Mammary epithelial cell (primary cell): ENCODE measurements at regions not wholly inside any gene's neighbourhood (a gene's known extent, or its start where the extent isn't known, plus 50 kb on each side); places are given as distances from the start of the nearest gene placed in this dataset.

Experiments used
- CTCF ChIP-seq, 2 donors: IDR thresholded peaks in 1 of 2; conservative IDR thresholded peaks in 1 of 2; 2 replicates each; pipeline ENCODE4 v1.5.1; 2011 to 2012; ENCODE audit warnings: inconsistent platforms in 2 of 2, low read length in 2 of 2, mild to moderate bottlenecking in 2 of 2, control low read depth in 1 of 2, low read depth in 1 of 2; ENCODE audit not compliant: insufficient read depth in 1 of 2; ENCODE audit errors: extremely low read depth in 1 of 2
- EZH2 ChIP-seq: IDR thresholded peaks from 2 replicates; pipeline ENCODE4 v1.6.1; 2012; ENCODE audit warnings: low read length, inconsistent platforms, borderline replicate concordance

GRCh38 chr6:169972101-169972651 lies 220.8 kb downstream of the ERMARD start:
- TF ChIP-seq CTCF (conservative IDR thresholded peaks at IDR 0.05 in 1 of 2, IDR thresholded peaks at IDR 0.05 in 1 of 2; ENCODE audit: extremely low read depth in 1 of 2, insufficient read depth in 1 of 2, low read depth in 1 of 2, low read length in 2 of 2) (no peak), EZH2 (no peak)
